GM19328 (cell line): ENCODE measurements at regions not wholly inside any gene's neighbourhood (a gene's known extent, or its start where the extent isn't known, plus 50 kb on each side); places are given as distances from the start of the nearest gene placed in this dataset.
"Not testable (repeated sequence)": the region's sequence is repeated elsewhere in the genome, so short reads cannot be mapped to it uniquely, and the experiment has no call there.

Experiments
- ATAC-seq: cut with Tn5 transposase; IDR thresholded peaks from one replicate; pipeline ENCODE4 v1.9.1; 2021; ENCODE audit warnings: mild to moderate bottlenecking, moderate library complexity; ENCODE audit not compliant: unreplicated experiment

GRCh38 chr1:219324629-219325367 is 151.1 kb downstream of the LYPLAL1 start:
- no peak for ATAC-seq

- no peak for ATAC-seq
Measured at GRCh38 chr1:219324171-219324570, 150.5 kb downstream of the LYPLAL1 start.

- no peak for ATAC-seq
Measured at GRCh38 chr1:219323426-219323825, 149.7 kb downstream of the LYPLAL1 start.

- ATAC-seq = no peak
Measured at GRCh38 chr1:219322766-219323165, 149.1 kb downstream of the LYPLAL1 start.

- ATAC-seq = not testable (repeated sequence)
Measured at GRCh38 chr1:219320563-219320962, 146.9 kb downstream of the LYPLAL1 start.

GRCh38 chr1:219318826-219319225 is 145.1 kb downstream of the LYPLAL1 start:
- no peak for ATAC-seq

GRCh38 chr1:219317762-219318353 is 144.2 kb downstream of the LYPLAL1 start:
- ATAC-seq = no peak

- no peak for ATAC-seq
Measured at GRCh38 chr1:219316066-219316465, 142.4 kb downstream of the LYPLAL1 start.

- ATAC-seq = no peak
Measured at GRCh38 chr1:219313961-219314360, 140.3 kb downstream of the LYPLAL1 start.

GRCh38 chr1:219312967-219313366 is 139.3 kb downstream of the LYPLAL1 start:
- ATAC-seq = no peak

GRCh38 chr1:219310181-219310728 is 136.6 kb downstream of the LYPLAL1 start:
- ATAC-seq = no peak

GRCh38 chr1:219308367-219308766 is 134.7 kb downstream of the LYPLAL1 start:
- no peak for ATAC-seq

- ATAC-seq = no peak
Measured at GRCh38 chr1:219304227-219305226, 130.8 kb downstream of the LYPLAL1 start.

- ATAC-seq = no peak
Measured at GRCh38 chr1:219302697-219303096, 129.0 kb downstream of the LYPLAL1 start.

GRCh38 chr1:219299420-219299819 is 125.7 kb downstream of the LYPLAL1 start:
- ATAC-seq = no peak

GRCh38 chr1:219298571-219299148 is 125.0 kb downstream of the LYPLAL1 start:
- ATAC-seq = no peak

GRCh38 chr1:219296430-219297355 is 123.0 kb downstream of the LYPLAL1 start:
- ATAC-seq = no peak

GRCh38 chr1:219294251-219294650 is 120.6 kb downstream of the LYPLAL1 start:
- no peak for ATAC-seq

- ATAC-seq = no peak
Measured at GRCh38 chr1:219293410-219293809, 119.7 kb downstream of the LYPLAL1 start.

- no peak for ATAC-seq
Measured at GRCh38 chr1:219292999-219293398, 119.3 kb downstream of the LYPLAL1 start.
